Endodermal cell (in vitro differentiated cells): ENCODE measurements at regions not wholly inside any gene's neighbourhood (a gene's known extent, or its start where the extent isn't known, plus 50 kb on each side); places are given as distances from the start of the nearest gene placed in this dataset.
A peak's percentile ranks its signal among the peaks of the same experiment; 100 is the strongest.

Experiments used
- DNase-seq: peaks from one replicate; pipeline ENCODE4 v3.0.0-alpha.2; 2017
- H3K27ac ChIP-seq: 2 replicates; pipeline ENCODE4 v1.5.1; 2013; ENCODE audit warnings: mild to moderate bottlenecking, low read depth, low read length, moderate library complexity
- H3K27me3 ChIP-seq: 2 replicates; pipeline ENCODE4 v1.6.1; 2013; ENCODE audit warnings: mild to moderate bottlenecking, low read length, moderate library complexity; ENCODE audit not compliant: insufficient read depth, control insufficient read depth, poor library complexity, severe bottlenecking
- H3K36me3 ChIP-seq: 2 replicates; pipeline ENCODE4 v1.7.0; 2013; ENCODE audit warnings: mild to moderate bottlenecking, low read length, moderate library complexity; ENCODE audit not compliant: control insufficient read depth, insufficient read depth
- H3K4me1 ChIP-seq: one replicate; pipeline ENCODE4 v1.7.0; 2013; ENCODE audit warnings: low read length; ENCODE audit not compliant: control insufficient read depth, insufficient read depth
- H3K4me3 ChIP-seq: 2 replicates; pipeline ENCODE4 v1.5.1; 2013; ENCODE audit warnings: mild to moderate bottlenecking, low read length, moderate library complexity
- H3K9ac ChIP-seq: 2 replicates; pipeline ENCODE4 v1.6.1; 2013; ENCODE audit warnings: mild to moderate bottlenecking, low read length, moderate library complexity; ENCODE audit not compliant: poor library complexity, severe bottlenecking; ENCODE audit errors: extremely low read depth
- H3K9me3 ChIP-seq: 2 replicates; pipeline ENCODE4 v1.6.1; 2013; ENCODE audit warnings: mild to moderate bottlenecking, low read length, moderate library complexity; ENCODE audit not compliant: control insufficient read depth
- H3K27ac Mint-ChIP-seq: 2 replicates; pipeline ENCODE4 v1.8.0; 2020; ENCODE audit warnings: mixed read lengths
- H3K27me3 Mint-ChIP-seq: 2 replicates; pipeline ENCODE4 v1.8.0; 2021; ENCODE audit warnings: mild to moderate bottlenecking, mixed read lengths; ENCODE audit not compliant: insufficient read depth
- H3K36me3 Mint-ChIP-seq: 2 replicates; pipeline ENCODE4 v1.8.0; 2020; ENCODE audit warnings: low read depth, mixed read lengths
- H3K4me1 Mint-ChIP-seq: 2 replicates; pipeline ENCODE4 v1.8.0; 2020; ENCODE audit warnings: mixed read lengths
- H3K4me3 Mint-ChIP-seq: 2 replicates; pipeline ENCODE4 v1.8.0; 2020; ENCODE audit warnings: mild to moderate bottlenecking, moderate library complexity, mixed read lengths
- H3K9me3 Mint-ChIP-seq: 2 replicates; pipeline ENCODE4 v1.8.0; 2020; ENCODE audit warnings: mild to moderate bottlenecking, mixed read lengths
- WGBS, 2 experiments: methylation state at CpG; one replicate each; pipeline versions ENCODE4 v1.1.5 to v1.1.7; 2013; ENCODE audit warnings: missing lambda C conversion rate in 2 of 2, mixed read lengths in 1 of 2; ENCODE audit not compliant: insufficient coverage in 1 of 2, insufficient read length in 1 of 2; 5-methylcytosine and 5-hydroxymethylcytosine counted together
- TF ChIP-seq, protein P1 (sequence below): fragments of 200-600 bp; sonication (generic); conservative IDR thresholded peaks from 2 replicates; pipeline ENCODE4 v1.5.0; 2021; ENCODE audit warnings: antibody characterized with exemption, mild to moderate bottlenecking

DNA sequence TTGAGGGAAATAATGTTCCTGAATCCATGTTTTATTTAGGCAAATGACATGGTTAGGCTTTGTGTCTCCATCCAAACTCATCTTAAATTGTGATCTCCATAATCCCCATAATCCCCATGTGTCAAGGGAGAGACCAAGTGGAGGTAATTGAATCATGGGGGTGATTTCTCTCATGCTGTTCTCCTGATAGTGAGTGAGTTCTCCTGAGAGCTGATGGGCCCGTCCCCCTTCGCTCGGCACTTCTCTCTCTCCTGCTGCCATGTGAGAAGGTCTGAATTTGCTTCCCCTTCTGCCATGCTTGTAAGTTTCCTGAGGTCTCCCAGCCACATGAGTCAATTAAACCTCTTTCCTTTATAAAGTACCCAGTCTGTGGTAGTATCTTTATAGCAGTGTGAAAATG is 563.0 kb upstream of the NR3C2 start:
- Histone ChIP-seq H3K9me3 (no peaks in the 10 kb centered on the region), H3K9ac (no peak overlapping the region), H3K4me3 (no peak overlapping the region), H3K4me1 (peaks cover 24% of the 10 kb centered on the region), H3K27me3 (peaks cover 6% of the 10 kb centered on the region), H3K36me3 (no peaks in the 10 kb centered on the region), H3K27ac (no peak overlapping the region)
- TF ChIP-seq, protein P1, sequence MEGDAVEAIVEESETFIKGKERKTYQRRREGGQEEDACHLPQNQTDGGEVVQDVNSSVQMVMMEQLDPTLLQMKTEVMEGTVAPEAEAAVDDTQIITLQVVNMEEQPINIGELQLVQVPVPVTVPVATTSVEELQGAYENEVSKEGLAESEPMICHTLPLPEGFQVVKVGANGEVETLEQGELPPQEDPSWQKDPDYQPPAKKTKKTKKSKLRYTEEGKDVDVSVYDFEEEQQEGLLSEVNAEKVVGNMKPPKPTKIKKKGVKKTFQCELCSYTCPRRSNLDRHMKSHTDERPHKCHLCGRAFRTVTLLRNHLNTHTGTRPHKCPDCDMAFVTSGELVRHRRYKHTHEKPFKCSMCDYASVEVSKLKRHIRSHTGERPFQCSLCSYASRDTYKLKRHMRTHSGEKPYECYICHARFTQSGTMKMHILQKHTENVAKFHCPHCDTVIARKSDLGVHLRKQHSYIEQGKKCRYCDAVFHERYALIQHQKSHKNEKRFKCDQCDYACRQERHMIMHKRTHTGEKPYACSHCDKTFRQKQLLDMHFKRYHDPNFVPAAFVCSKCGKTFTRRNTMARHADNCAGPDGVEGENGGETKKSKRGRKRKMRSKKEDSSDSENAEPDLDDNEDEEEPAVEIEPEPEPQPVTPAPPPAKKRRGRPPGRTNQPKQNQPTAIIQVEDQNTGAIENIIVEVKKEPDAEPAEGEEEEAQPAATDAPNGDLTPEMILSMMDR, result no peak
- Mint-ChIP-seq H3K36me3 (no peaks in the 10 kb centered on the region), H3K4me1 (peaks cover 34% of the 10 kb centered on the region), H3K4me3 (no peak overlapping the region), H3K27ac (peak overlapping the region; percentile 14), H3K27me3 (no peaks in the 10 kb centered on the region), H3K9me3 (no peaks in the 10 kb centered on the region)
- WGBS, 2 experiments, result 57 to 60% methylated on average over 1 to 3 of the region's 3 CpGs
- DNase-seq, result peak; percentile 53

DNA sequence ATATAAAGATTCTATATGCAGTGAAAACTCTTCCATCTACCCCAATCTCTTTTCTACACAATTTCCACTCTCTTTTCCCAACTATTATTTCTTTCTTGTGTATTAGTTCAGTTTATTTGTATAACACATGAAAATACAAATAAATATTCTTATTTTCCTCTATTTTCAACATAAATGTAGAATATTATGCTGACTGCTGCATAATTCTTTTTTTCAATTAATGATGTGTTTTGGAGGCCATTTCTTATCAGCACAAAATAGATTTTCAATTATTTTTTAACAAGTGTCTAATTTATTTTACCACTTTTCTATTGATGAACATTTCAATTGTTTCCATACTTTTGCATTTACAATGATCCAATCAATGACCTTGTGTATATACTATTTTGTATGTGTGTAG is 557.7 kb upstream of the NR3C2 start:
- Histone ChIP-seq H3K4me3 (no peak overlapping the region), H3K9me3 (no peaks in the 10 kb centered on the region), H3K9ac (no peak overlapping the region), H3K27ac (no peak overlapping the region), H3K4me1 (peaks cover 12% of the 10 kb centered on the region), H3K27me3 (no peaks in the 10 kb centered on the region), H3K36me3 (no peaks in the 10 kb centered on the region)
- no peaks in the 10 kb centered on the region for H3K27me3 Mint-ChIP-seq
- H3K27ac Mint-ChIP-seq, result no peak overlapping the region
- no peak overlapping the region for H3K4me3 Mint-ChIP-seq
- H3K9me3 Mint-ChIP-seq, result no peaks in the 10 kb centered on the region
- TF ChIP-seq, protein P1, result no peak
- peaks cover 14% of the 10 kb centered on the region for H3K4me1 Mint-ChIP-seq
- no peak for DNase-seq
- no peaks in the 10 kb centered on the region for H3K36me3 Mint-ChIP-seq

DNA sequence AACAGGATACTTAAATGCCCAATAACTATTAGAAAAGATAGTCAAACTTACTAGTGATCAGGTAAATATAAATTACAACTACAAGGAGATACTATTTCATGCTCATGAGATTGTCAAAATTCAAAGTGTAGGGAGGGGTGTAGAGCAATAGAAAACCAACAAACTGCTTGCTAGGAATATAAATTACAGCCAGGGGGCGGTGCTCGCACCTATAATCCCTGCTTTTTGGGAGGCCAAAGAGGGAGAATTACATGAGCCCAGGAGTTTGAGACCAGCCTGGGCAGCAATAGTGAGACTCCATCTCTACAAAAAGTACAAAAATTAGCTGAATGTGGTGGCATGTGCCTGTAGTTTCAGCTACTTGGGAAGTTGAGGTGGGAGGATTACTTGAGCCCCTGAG is 556.5 kb upstream of the NR3C2 start:
- H3K4me3 ChIP-seq, result no peak overlapping the region
- no peak overlapping the region for H3K9ac ChIP-seq
- peak; percentile 77 for DNase-seq
- H3K4me1 Mint-ChIP-seq, result peaks cover 5% of the 10 kb centered on the region
- whole genome bisulfite sequencing, 2 experiments, result 16 to 29% methylated on average over 2 of the region's 2 CpGs
- peaks cover 6% of the 10 kb centered on the region for H3K4me1 ChIP-seq
- H3K27ac Mint-ChIP-seq, result no peak overlapping the region
- no peak overlapping the region for H3K4me3 Mint-ChIP-seq
- H3K9me3 Mint-ChIP-seq, result no peaks in the 10 kb centered on the region
- no peaks in the 10 kb centered on the region for H3K36me3 ChIP-seq
- H3K27ac ChIP-seq, result no peak overlapping the region
- H3K27me3 Mint-ChIP-seq, result no peaks in the 10 kb centered on the region
- no peaks in the 10 kb centered on the region for H3K36me3 Mint-ChIP-seq
- TF ChIP-seq, protein P1, result peak; percentile 91
- no peaks in the 10 kb centered on the region for H3K27me3 ChIP-seq
- no peaks in the 10 kb centered on the region for H3K9me3 ChIP-seq
